ENCODE measurements at regions not wholly inside any gene's neighbourhood (a gene's known extent, or its start where the extent isn't known, plus 50 kb on each side); places are given as distances from the start of the nearest gene placed in this dataset.

GRCh38 chr4:180550106-180550505 is 1693.1 kb upstream of the TENM3 start:
- H3K79me2 ChIP-seq (ENCODE audit: insufficient read depth, low read length) = no peaks in the 10 kb centered on the region
- no peak overlapping the region for H3K27ac ChIP-seq (ENCODE audit: extremely low read length, insufficient read depth, low read length)
- H3K4me3 ChIP-seq (replicated peaks in 1 of 3; ENCODE audit: insufficient read depth in 1 of 3, low read depth in 2 of 3, low read length in 3 of 3) = no peak overlapping the region
- no peak overlapping the region for H3K4me2 ChIP-seq (ENCODE audit: low read depth, low read length)
- no peaks in the 10 kb centered on the region for H3K4me1 ChIP-seq (ENCODE audit: insufficient read depth, low read length)
- ChIA-PET CTCF (ENCODE audit: low intra/inter-chr PET ratio, low total read pairs) (no interaction called here), POLR2A (no interaction called here)
- no peaks in the 10 kb centered on the region for H4K20me1 ChIP-seq (ENCODE audit: insufficient read depth, low read length)
- no peaks in the 10 kb centered on the region for H3K9me3 ChIP-seq (ENCODE audit: low read length)
- H3K36me3 ChIP-seq (replicated peaks in 1 of 2; ENCODE audit: control insufficient read depth in 1 of 2, insufficient read depth in 2 of 2, low read length in 2 of 2) = no peaks in the 10 kb centered on the region
- BruUV-seq (replicated peaks) = no TSS peak
- H3K9ac ChIP-seq (ENCODE audit: insufficient read depth, low read depth, low read length) = no peak overlapping the region
- no peak for TF ChIP-seq ZGPAT (CRISPR knock-in tag; IDR thresholded peaks at IDR 0.05)
- no peak for TF ChIP-seq NCOA5 (CRISPR knock-in tag; IDR thresholded peaks at IDR 0.05)
- TF ChIP-seq CEBPG (CRISPR knock-in tag; IDR thresholded peaks at IDR 0.05) = no peak
- no peak for DNase-seq (ENCODE audit: low spot score)
- no peaks in the 10 kb centered on the region for H3K27me3 ChIP-seq (ENCODE audit: control insufficient read depth in 1 of 2, insufficient read depth in 2 of 2, low read length in 2 of 2)
- no peak for ATAC-seq
- no peak for FAIRE-seq
- H2AFZ ChIP-seq (ENCODE audit: low read length) = no peak overlapping the region
- 7% methylated on average over 6 of the region's 6 CpGs for WGBS (ENCODE audit: low lambda C conversion rate)
- intact Hi-C loops (cut with micrococcal nuclease; ENCODE audit: unreplicated experiment) (no loop called here), in situ Hi-C loops (cut with HindIII; ENCODE audit: extremely low pct_ligation_motif_present, low pct_unique_long_range_greater_than_20kb) (no loop called here)

DNA sequence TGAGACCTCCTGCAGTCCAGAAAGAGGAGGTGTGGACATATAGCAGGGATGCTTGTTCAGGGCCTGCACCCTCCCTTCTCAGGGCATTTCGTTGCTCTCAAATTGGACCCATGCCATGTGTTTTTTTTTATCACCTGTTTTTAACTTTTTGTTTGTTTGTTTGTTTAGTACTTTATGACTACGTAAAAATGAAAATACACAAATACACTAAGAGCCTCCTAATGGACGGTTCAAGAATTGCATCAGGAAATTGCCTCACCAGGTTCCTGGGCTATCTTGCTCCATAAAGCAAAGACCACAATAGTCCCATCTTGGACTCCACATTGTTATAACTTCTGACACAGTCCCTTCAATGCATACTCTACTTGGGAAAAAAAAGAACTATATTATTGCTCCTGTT is 1685.9 kb upstream of the TENM3 start:
- no peak overlapping the region for H3K4me2 ChIP-seq (ENCODE audit: low read depth, low read length)
- H3K27me3 ChIP-seq (ENCODE audit: control insufficient read depth in 1 of 2, insufficient read depth in 2 of 2, low read length in 2 of 2) = no peaks in the 10 kb centered on the region
- H3K27ac ChIP-seq (ENCODE audit: extremely low read length, insufficient read depth, low read length) = no peak overlapping the region
- H3K4me1 ChIP-seq (ENCODE audit: insufficient read depth, low read length) = no peaks in the 10 kb centered on the region
- no peaks in the 10 kb centered on the region for H3K79me2 ChIP-seq (ENCODE audit: insufficient read depth, low read length)
- no peaks in the 10 kb centered on the region for H4K20me1 ChIP-seq (ENCODE audit: insufficient read depth, low read length)
- BruUV-seq (replicated peaks) = no TSS peak
- TF ChIP-seq EED (CRISPR knock-in tag; IDR thresholded peaks at IDR 0.05) = no peak
- TF ChIP-seq HNF4G (IDR thresholded peaks at IDR 0.05; ENCODE audit: borderline replicate concordance, low read depth, low read length) = no peak
- TF ChIP-seq HNF4G (CRISPR knock-in tag; IDR thresholded peaks at IDR 0.05; ENCODE audit: borderline replicate concordance, low read depth) = no peak
- no peak for TF ChIP-seq ZNF605 (CRISPR knock-in tag; IDR thresholded peaks at IDR 0.05)
- TF ChIP-seq HOXA7 (CRISPR knock-in tag; IDR thresholded peaks at IDR 0.05) = no peak
- TF ChIP-seq, protein P1, sequence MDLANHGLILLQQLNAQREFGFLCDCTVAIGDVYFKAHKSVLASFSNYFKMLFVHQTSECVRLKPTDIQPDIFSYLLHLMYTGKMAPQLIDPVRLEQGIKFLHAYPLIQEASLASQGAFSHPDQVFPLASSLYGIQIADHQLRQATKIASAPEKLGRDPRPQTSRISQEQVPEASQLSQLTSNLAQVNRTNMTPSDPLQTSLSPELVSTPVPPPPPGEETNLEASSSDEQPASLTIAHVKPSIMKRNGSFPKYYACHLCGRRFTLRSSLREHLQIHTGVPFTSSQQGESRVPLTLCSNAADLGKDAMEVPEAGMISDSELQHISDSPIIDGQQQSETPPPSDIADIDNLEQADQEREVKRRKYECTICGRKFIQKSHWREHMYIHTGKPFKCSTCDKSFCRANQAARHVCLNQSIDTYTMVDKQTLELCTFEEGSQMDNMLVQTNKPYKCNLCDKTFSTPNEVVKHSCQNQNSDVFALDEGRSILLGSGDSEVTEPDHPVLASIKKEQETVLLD (CRISPR knock-in tag; IDR thresholded peaks at IDR 0.05; ENCODE audit: low read depth) = no peak
- no peak for TF ChIP-seq SMAD1 (CRISPR knock-in tag; IDR thresholded peaks at IDR 0.05; ENCODE audit: borderline replicate concordance, low read depth)
- TF ChIP-seq HNF1B (CRISPR knock-in tag; IDR thresholded peaks at IDR 0.05) = no peak
- no peaks in the 10 kb centered on the region for H3K36me3 ChIP-seq (replicated peaks in 1 of 2; ENCODE audit: control insufficient read depth in 1 of 2, insufficient read depth in 2 of 2, low read length in 2 of 2)
- CTCF ChIA-PET (ENCODE audit: low intra/inter-chr PET ratio, low total read pairs) = no interaction called here
- POLR2A ChIA-PET = no interaction called here
- intact Hi-C loops (cut with micrococcal nuclease; ENCODE audit: unreplicated experiment) = no loop called here
- ATAC-seq (no peak), FAIRE-seq (no peak), DNase-seq (ENCODE audit: low spot score) (no peak)
- H3K9me3 ChIP-seq (ENCODE audit: low read length) = no peaks in the 10 kb centered on the region
- 1% methylated on average over 3 of the region's 3 CpGs for WGBS (ENCODE audit: low lambda C conversion rate)
- no peak overlapping the region for H3K9ac ChIP-seq (ENCODE audit: insufficient read depth, low read depth, low read length)
- H3K4me3 ChIP-seq (replicated peaks in 1 of 3; ENCODE audit: insufficient read depth in 1 of 3, low read depth in 2 of 3, low read length in 3 of 3) = no peak overlapping the region
- in situ Hi-C loops (cut with HindIII; ENCODE audit: extremely low pct_ligation_motif_present, low pct_unique_long_range_greater_than_20kb) = no loop called here
- no peak overlapping the region for H2AFZ ChIP-seq (ENCODE audit: low read length)

Measured in HepG2 (cell line).